Activated T-cell treated with anti-CD3 and anti-CD28 coated beads, Interleukin-2, amount 50 U/mL, for 24 hours (primary cell): ENCODE measurements at regions not wholly inside any gene's neighbourhood (a gene's known extent, or its start where the extent isn't known, plus 50 kb on each side); places are given as distances from the start of the nearest gene placed in this dataset.

Experiments
- DNase-seq: peaks from one replicate; pipeline ENCODE4 v3.0.0-alpha.2; 2020
- H3K27ac Mint-ChIP-seq: 2 replicates; pipeline ENCODE4 v1.8.0; 2020; ENCODE audit warnings: mild to moderate bottlenecking, mixed read lengths
- H3K27me3 Mint-ChIP-seq: 2 replicates; pipeline ENCODE4 v1.8.0; 2020; ENCODE audit warnings: mixed read lengths
- H3K36me3 Mint-ChIP-seq: 2 replicates; pipeline ENCODE4 v1.8.0; 2020; ENCODE audit warnings: low read depth, mixed read lengths
- H3K4me1 Mint-ChIP-seq: 2 replicates; pipeline ENCODE4 v1.8.0; 2020; ENCODE audit warnings: low read depth, mixed read lengths
- H3K4me3 Mint-ChIP-seq: 2 replicates; pipeline ENCODE4 v1.8.0; 2020; ENCODE audit warnings: mild to moderate bottlenecking, moderate library complexity, mixed read lengths
- H3K9me3 Mint-ChIP-seq: 2 replicates; pipeline ENCODE4 v1.8.0; 2020; ENCODE audit warnings: mixed read lengths

DNA sequence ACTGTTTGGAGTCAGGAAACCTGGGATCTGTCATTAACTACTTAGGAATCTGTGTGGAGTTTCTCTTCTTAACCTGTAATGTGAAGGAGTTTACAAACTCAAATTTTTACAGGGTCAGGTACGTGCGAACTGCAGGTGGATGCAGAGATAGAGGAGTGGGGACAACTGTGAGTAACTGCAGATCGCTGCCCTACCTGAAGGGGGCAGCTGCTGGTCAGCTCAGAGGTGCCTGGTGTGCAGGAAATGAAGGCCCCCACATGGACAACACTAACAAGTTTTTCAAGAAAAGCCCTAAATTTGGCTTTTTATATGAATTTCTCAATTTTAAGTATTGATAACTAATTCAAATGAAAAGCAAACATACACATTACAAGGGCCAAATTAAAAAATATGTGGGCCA lies 380.0 kb downstream of the REEP3 start:
- DNase-seq: no peak
- no peak overlapping the region for H3K4me3 Mint-ChIP-seq
- H3K4me1 Mint-ChIP-seq: no peaks in the 10 kb centered on the region
- H3K27me3 Mint-ChIP-seq: peaks cover 7% of the 10 kb centered on the region
- no peaks in the 10 kb centered on the region for H3K36me3 Mint-ChIP-seq
- no peak overlapping the region for H3K27ac Mint-ChIP-seq
- H3K9me3 Mint-ChIP-seq: no peaks in the 10 kb centered on the region

DNA sequence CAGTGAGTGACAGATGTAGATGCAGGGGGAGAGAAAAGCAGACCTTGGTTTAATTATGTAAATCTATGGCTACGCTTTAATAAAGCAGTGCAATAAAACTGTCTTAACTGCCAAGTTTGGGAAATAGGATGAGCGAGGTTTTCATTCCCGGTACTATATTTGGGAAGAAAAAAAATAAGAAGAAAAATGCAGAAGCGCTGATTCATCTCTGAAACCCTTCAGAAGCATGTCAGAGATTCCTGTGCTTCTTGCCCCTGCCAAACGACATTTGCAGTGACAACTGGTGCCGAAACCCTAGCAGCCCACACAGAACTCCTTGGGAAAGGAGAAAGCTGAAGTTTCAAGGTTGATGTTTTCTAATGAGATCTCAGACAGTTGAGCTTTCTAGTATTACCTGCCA lies 380.7 kb downstream of the REEP3 start:
- no peak for DNase-seq
- peaks cover 7% of the 10 kb centered on the region for H3K27me3 Mint-ChIP-seq
- H3K4me1 Mint-ChIP-seq: no peaks in the 10 kb centered on the region
- no peaks in the 10 kb centered on the region for H3K9me3 Mint-ChIP-seq
- no peaks in the 10 kb centered on the region for H3K36me3 Mint-ChIP-seq
- no peak overlapping the region for H3K4me3 Mint-ChIP-seq
- no peak overlapping the region for H3K27ac Mint-ChIP-seq

DNA sequence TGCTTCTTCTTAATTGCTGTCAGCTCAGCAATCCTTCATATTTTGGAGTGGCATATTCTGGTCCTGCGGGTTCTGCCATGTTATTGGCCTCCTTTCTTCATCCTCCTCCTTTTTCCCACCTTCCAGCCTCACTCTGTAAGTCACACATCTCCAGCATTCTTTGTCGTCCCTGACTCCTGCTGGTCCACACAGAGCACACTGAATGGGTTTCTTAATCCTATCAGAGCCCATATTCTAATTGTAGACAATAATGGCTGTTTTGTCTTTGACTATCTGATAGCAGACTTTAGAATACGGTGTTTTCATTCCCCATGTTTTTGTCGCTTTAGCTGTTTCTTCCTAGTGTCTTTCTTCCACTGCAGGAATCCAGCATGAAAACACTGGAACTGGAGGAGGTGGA lies 389.6 kb downstream of the REEP3 start:
- Mint-ChIP-seq H3K4me1 (no peaks in the 10 kb centered on the region), H3K36me3 (no peaks in the 10 kb centered on the region), H3K27me3 (peaks cover 10% of the 10 kb centered on the region), H3K27ac (no peak overlapping the region), H3K4me3 (no peak overlapping the region), H3K9me3 (no peaks in the 10 kb centered on the region)
- no peak for DNase-seq

DNA sequence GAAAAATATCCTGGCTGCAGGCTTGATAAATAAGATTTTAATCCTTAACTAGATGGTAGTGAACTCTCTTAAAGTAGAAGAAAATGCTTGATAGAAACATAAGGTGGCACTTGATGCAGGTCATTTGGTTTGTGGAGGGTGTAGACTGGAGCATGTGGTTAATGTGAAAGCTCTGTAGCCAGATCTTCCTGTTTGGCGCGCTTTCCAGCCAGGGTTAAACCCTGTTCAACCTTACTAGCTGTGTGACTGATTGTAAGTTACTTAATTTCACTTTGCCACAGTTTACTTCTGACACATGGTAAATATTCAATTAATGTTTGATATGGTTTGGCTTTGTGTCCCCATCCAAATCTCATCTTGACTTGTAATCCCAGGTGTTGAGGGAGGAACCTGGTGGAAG lies 394.0 kb downstream of the REEP3 start:
- H3K9me3 Mint-ChIP-seq: no peaks in the 10 kb centered on the region
- no peak for DNase-seq
- no peaks in the 10 kb centered on the region for H3K36me3 Mint-ChIP-seq
- no peak overlapping the region for H3K27ac Mint-ChIP-seq
- H3K27me3 Mint-ChIP-seq: peaks cover 7% of the 10 kb centered on the region
- H3K4me3 Mint-ChIP-seq: no peak overlapping the region
- H3K4me1 Mint-ChIP-seq: no peaks in the 10 kb centered on the region

DNA sequence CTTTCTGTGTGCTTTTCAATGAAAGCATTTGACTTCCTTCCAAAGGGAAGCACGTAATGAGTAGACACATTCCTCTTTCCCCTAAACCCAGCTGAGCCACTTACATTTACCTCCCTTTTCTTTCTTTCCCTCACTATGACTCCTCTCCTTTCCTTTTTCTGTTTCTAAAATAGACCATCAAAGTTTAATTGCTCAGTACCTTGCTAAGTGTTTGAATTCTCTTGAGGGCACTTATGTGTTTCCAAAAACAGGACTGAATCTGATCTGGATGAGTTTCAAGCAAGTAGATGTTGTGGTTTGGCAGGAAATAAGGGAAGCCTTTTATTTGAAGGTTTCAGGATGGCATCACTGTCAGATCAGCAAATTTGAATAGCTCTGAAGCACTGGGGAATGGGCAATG lies 396.2 kb downstream of the REEP3 start:
- Mint-ChIP-seq H3K36me3 (no peaks in the 10 kb centered on the region), H3K27me3 (peaks cover 7% of the 10 kb centered on the region), H3K27ac (no peak overlapping the region), H3K4me1 (no peaks in the 10 kb centered on the region), H3K4me3 (no peak overlapping the region), H3K9me3 (no peaks in the 10 kb centered on the region)
- no peak for DNase-seq

DNA sequence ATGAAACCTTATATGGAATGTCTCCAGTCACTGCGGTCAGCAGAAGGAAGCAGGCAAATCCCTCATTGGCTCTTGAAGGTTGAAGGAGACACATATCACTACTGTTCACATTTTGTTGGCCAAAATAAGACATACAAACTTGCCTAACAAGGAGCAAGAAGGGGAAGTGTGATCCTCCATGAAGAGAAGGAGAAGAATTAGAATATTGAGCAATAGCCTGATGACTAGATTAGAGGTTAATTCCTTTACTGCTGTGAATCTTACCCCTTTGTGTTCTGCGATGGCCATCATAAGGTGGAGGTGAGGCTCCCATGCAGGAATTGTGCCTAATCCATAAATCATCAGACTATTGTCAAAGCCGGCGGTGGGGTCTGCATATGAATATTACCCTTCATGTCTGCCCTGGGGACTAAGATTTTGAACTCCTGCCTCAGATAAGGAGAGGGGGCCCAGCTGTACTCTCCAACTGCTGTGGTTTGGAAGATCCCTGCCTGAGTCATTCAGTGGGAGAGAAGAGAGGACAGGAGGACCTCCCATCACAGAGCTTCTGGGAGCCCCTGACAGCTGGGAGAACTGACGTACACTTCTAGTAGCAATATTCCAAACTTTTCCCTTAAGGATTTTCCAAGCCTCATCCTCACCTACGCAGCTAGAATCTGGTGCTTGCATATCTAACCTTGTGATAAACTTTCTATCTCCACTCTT lies 398.5 kb downstream of the REEP3 start:
- Mint-ChIP-seq H3K27ac (no peak overlapping the region), H3K4me3 (no peak overlapping the region), H3K9me3 (no peaks in the 10 kb centered on the region), H3K27me3 (peaks cover 16% of the 10 kb centered on the region), H3K4me1 (no peaks in the 10 kb centered on the region), H3K36me3 (no peaks in the 10 kb centered on the region)
- DNase-seq: no peak

DNA sequence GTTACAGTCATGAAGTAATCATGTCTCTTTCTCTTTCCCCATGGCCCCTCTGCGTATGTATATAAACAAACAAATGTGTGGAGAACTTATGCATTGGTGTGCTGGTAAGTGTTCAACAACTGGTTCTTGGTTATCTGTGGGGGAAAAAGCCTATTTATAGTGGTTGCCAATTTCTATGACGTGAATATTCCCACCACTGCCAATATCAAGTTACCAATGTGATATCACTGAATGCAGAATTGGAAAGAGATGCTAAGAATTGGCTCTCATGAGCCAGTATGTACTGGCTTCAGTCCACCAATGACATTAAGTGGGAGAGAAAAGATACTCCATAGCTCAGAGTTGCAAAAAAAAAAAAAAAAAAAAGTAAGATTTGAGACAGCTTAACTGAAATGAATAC lies 399.7 kb downstream of the REEP3 start:
- no peaks in the 10 kb centered on the region for H3K9me3 Mint-ChIP-seq
- DNase-seq: no peak
- peaks cover 12% of the 10 kb centered on the region for H3K27me3 Mint-ChIP-seq
- H3K36me3 Mint-ChIP-seq: no peaks in the 10 kb centered on the region
- H3K4me1 Mint-ChIP-seq: no peaks in the 10 kb centered on the region
- H3K27ac Mint-ChIP-seq: no peak overlapping the region
- no peak overlapping the region for H3K4me3 Mint-ChIP-seq

DNA sequence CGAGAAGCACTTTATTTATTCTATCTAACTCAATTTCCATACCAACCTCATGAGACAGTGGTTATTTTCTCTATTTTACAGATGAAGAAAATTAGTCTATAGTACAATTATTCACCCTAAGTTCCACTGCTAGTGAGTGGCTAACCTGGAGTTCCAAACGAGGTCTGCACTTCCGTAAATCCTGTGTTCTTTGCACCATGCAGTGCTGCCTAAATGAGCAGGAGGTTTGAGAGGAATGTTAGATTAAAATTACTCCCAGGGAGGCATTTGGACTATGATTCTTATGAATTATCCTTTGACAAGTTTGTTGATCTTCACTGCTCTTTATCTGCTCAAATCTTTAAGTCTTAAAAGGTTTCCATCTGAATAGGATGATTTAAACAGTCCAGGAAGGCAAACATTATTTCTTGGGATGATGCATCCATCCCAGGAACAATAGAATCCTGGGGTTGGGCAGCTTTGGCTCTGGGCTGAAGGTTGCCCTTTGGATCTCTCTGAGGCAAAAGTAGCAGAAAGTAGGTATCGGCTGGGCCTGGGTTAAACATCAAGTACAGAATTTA lies 400.8 kb downstream of the REEP3 start:
- Mint-ChIP-seq H3K4me3 (no peak overlapping the region), H3K4me1 (no peaks in the 10 kb centered on the region), H3K36me3 (no peaks in the 10 kb centered on the region), H3K9me3 (no peaks in the 10 kb centered on the region), H3K27me3 (peaks cover 12% of the 10 kb centered on the region), H3K27ac (no peak overlapping the region)
- DNase-seq: no peak

DNA sequence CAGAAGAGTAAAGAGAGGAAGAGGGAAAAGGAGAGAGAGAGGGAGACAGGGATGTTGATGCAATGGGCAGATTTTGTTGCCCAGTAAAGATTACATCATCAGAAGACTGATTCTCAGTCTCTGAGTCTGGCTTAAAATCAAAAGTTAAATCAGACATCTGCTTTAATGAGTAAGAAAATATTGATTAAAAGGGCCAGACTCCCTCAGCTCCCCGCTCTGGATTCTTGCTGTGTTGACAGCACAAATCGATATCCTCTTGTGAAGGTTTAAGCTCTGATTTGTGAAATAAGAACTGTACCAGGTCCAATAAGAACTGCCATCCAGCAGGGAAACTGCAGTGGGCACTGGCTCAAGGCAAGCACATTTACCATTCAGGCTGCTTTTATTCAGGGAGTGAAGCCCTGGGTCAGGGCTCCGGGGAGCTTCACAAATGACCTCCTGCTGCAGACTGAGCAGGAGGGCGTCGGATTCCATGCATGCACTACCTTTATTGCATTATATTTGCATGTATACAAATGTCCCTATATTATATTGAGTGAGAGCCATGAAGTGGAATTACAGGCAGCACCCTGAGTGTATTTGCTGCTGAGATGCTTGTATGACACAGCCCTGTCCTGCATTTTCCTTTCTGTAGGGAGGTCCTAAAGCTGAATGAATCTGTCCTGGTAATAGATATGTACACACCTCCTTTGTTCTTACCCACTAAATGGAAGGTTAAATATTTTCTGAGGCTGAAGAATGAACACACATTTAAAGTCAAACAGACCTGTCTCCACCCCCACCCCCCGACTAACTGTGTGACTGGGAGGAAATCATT lies 401.5 kb downstream of the REEP3 start:
- no peaks in the 10 kb centered on the region for H3K36me3 Mint-ChIP-seq
- H3K27me3 Mint-ChIP-seq: peaks cover 12% of the 10 kb centered on the region
- H3K9me3 Mint-ChIP-seq: no peaks in the 10 kb centered on the region
- no peaks in the 10 kb centered on the region for H3K4me1 Mint-ChIP-seq
- H3K4me3 Mint-ChIP-seq: no peak overlapping the region
- H3K27ac Mint-ChIP-seq: no peak overlapping the region
- no peak for DNase-seq

DNA sequence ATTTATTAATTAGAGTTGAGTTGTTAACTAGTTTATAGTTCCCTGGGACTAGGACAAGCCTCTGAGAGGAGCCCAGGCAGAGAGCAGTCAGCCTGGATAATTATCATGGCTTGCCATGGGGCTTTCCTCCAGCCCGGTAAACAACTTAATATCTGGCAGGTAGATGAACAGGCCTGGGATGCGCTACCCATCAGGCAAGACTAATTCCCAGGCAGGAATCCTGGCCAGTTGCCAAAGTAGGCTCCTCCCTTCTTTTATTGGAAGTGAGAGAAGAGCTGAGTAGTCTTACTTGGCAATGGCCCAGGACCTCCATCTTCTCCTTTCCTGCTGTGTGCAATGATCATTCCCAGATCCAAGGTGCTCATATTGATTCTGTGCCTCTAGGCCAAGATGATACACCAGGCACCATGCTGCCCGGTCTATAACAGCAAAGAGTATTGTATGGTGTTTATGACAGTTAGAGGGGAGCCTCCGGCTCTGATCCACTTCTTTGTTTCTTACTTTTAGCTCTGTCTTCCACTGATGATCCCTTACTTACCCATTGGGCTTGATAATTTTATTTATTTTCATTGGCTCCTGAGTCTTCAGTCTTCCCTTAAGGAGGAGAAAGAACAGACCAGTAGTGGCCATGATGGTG lies 408.7 kb downstream of the REEP3 start:
- H3K36me3 Mint-ChIP-seq: no peaks in the 10 kb centered on the region
- H3K4me1 Mint-ChIP-seq: no peaks in the 10 kb centered on the region
- H3K4me3 Mint-ChIP-seq: no peak overlapping the region
- H3K27me3 Mint-ChIP-seq: peaks cover 4% of the 10 kb centered on the region
- H3K9me3 Mint-ChIP-seq: no peaks in the 10 kb centered on the region
- H3K27ac Mint-ChIP-seq: no peak overlapping the region
- no peak for DNase-seq

DNA sequence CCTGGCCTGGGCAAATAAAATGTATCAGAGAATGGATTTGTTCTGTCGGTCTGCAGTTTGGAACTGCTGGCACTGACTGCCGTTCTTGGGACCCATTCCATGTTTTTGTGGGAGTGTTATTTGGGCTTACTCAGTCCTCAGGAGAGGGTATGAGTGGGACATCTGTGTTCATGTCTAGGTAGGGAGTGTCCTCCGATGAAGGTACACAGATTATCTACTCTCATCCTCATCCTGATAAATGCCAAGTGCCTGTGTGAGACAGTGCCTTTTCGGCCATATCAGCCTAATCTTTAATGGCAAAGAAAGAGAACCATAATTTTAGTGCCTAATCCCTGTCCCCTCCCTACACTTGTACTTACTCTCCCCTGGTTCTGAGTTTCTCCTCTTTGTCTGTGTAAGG lies 409.4 kb downstream of the REEP3 start:
- Mint-ChIP-seq H3K27me3 (peaks cover 4% of the 10 kb centered on the region), H3K9me3 (no peaks in the 10 kb centered on the region), H3K4me3 (no peak overlapping the region), H3K36me3 (no peaks in the 10 kb centered on the region), H3K27ac (no peak overlapping the region), H3K4me1 (no peaks in the 10 kb centered on the region)
- DNase-seq: no peak

DNA sequence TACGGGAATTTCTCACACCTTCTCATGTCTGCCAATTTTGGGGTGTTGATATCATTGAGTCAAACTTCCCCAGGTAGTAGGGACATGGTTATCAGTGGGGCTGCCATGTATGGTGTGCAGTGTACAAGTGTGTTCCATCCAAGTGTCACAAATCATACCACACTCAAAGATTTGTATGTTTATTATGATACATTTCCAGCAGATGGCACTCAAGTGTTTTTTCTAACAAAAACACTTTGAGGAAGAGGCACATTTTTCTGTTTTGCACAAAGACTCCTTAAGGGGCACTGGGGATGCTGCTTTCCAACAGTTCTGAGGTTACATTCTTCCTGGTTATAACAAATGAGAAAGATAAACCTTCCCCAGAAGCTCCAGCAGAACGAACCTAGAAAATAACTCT lies 414.5 kb downstream of the REEP3 start:
- no peaks in the 10 kb centered on the region for H3K4me1 Mint-ChIP-seq
- DNase-seq: no peak
- no peak overlapping the region for H3K4me3 Mint-ChIP-seq
- no peak overlapping the region for H3K27ac Mint-ChIP-seq
- H3K9me3 Mint-ChIP-seq: no peaks in the 10 kb centered on the region
- no peaks in the 10 kb centered on the region for H3K36me3 Mint-ChIP-seq
- peaks cover 4% of the 10 kb centered on the region for H3K27me3 Mint-ChIP-seq

DNA sequence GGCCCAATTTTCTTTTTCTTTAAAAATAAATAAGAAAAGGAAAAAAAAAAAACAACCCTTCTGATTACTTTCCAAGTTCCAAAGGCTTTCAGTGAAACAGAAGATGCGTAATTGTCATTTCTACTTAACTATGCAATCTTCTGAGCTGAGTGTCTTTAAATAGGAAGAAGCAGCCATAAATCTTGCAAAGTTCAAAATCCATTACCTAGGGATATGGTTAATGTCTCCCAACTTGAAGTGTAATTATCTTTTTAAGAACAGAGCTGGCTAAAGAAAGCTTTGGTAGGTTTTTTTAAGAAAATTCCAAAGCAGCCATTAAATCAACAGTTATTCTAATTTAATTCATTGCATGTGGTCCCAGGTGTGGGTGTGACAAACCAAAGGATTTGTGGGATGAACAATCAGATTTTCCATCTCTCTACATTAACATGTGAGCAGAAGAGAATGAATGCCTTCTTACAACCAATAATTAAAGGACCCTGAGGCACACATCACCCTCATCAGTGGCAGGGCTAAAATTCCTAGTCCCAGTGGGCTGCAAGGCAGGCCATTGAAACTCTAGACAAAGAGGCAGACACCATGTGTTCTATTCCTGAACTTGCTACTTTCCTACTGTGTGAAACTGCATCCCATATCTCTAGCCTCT lies 419.2 kb downstream of the REEP3 start:
- H3K27ac Mint-ChIP-seq: no peak overlapping the region
- DNase-seq: no peak
- no peaks in the 10 kb centered on the region for H3K36me3 Mint-ChIP-seq
- H3K4me1 Mint-ChIP-seq: no peaks in the 10 kb centered on the region
- H3K27me3 Mint-ChIP-seq: no peaks in the 10 kb centered on the region
- no peak overlapping the region for H3K4me3 Mint-ChIP-seq
- no peaks in the 10 kb centered on the region for H3K9me3 Mint-ChIP-seq

DNA sequence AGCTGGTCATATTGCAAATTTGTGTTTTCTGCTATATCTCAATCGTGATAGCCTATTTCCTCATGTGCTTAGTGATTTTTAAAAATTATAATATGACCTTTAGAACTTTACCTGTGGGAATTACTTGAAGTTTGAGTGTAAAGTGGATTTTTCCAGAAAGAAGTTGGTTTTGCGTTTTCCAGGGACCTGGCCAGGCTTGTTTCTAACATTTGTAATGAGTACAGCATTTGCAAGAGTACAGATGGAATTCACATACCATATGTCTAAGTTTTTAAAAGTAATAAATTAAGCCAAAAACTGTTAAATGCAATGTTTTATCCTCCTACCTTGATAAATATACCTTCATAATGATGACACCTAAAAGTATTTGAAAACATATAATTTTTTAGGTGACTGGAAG lies 443.2 kb downstream of the REEP3 start:
- Mint-ChIP-seq H3K36me3 (no peaks in the 10 kb centered on the region), H3K27me3 (peaks cover 18% of the 10 kb centered on the region), H3K4me1 (no peaks in the 10 kb centered on the region), H3K27ac (no peak overlapping the region), H3K9me3 (no peaks in the 10 kb centered on the region), H3K4me3 (no peak overlapping the region)
- DNase-seq: no peak
